ENCODE measurements at regions not wholly inside any gene's neighbourhood (a gene's known extent, or its start where the extent isn't known, plus 50 kb on each side); places are given as distances from the start of the nearest gene placed in this dataset.

DNA sequence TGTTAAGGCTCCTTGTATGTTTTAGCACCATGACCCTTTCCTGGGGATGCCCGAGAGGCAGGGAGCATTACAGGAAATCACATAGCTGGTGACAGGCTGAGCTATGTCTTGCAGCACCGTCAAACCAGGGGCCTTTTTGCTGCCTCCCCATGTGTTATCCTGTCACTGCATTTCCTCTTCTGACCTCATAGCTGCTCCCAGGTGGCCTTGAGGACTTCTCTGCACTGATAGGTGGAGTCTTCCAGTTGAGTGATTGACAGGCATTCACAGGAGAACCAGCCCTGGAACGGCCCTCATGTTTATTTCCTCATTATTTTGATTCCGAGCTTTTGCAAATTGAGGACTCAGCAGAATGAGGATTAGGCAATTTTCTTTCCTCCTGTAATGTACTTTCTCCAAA, 349.6 kb downstream of the HAPSTR1 start:
- TF ChIP-seq, protein P1, sequence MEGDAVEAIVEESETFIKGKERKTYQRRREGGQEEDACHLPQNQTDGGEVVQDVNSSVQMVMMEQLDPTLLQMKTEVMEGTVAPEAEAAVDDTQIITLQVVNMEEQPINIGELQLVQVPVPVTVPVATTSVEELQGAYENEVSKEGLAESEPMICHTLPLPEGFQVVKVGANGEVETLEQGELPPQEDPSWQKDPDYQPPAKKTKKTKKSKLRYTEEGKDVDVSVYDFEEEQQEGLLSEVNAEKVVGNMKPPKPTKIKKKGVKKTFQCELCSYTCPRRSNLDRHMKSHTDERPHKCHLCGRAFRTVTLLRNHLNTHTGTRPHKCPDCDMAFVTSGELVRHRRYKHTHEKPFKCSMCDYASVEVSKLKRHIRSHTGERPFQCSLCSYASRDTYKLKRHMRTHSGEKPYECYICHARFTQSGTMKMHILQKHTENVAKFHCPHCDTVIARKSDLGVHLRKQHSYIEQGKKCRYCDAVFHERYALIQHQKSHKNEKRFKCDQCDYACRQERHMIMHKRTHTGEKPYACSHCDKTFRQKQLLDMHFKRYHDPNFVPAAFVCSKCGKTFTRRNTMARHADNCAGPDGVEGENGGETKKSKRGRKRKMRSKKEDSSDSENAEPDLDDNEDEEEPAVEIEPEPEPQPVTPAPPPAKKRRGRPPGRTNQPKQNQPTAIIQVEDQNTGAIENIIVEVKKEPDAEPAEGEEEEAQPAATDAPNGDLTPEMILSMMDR (IDR thresholded peaks at IDR 0.05), result no peak
- TF ChIP-seq POLR2AphosphoS5 (IDR thresholded peaks at IDR 0.05) (no peak), POLR2A (IDR thresholded peaks at IDR 0.05) (no peak)

Data from breast epithelium (tissue), 3 donors.